NCI-H226 (cell line): ENCODE measurements at regions not wholly inside any gene's neighbourhood (a gene's known extent, or its start where the extent isn't known, plus 50 kb on each side); places are given as distances from the start of the nearest gene placed in this dataset.

Experiments
- DNase-seq: peaks from one replicate; pipeline ENCODE4 v3.0.0-alpha.2; 2015

- DNase-seq = no peak
Measured at GRCh38 chr1:81032374-81032773, 768.4 kb upstream of the ADGRL2 start.

- no peak for DNase-seq
Measured at GRCh38 chr1:81030441-81030840, 770.3 kb upstream of the ADGRL2 start.

- DNase-seq = no peak
Measured at GRCh38 chr1:81029266-81029665, 771.5 kb upstream of the ADGRL2 start.

- DNase-seq = no peak
Measured at GRCh38 chr1:81023187-81023724, 777.5 kb upstream of the ADGRL2 start.

- no peak for DNase-seq
Measured at GRCh38 chr1:81021134-81021533, 779.6 kb upstream of the ADGRL2 start.

- DNase-seq = no peak
Measured at GRCh38 chr1:81020506-81020905, 780.2 kb upstream of the ADGRL2 start.

GRCh38 chr1:81010126-81010525 is 790.6 kb upstream of the ADGRL2 start:
- no peak for DNase-seq

- no peak for DNase-seq
Measured at GRCh38 chr1:81008293-81008692, 792.4 kb upstream of the ADGRL2 start.

- DNase-seq = peak; percentile 51
Measured at GRCh38 chr1:81007024-81007423, 793.7 kb upstream of the ADGRL2 start.

- no peak for DNase-seq
Measured at GRCh38 chr1:81006502-81006901, 794.2 kb upstream of the ADGRL2 start.

- no peak for DNase-seq
Measured at GRCh38 chr1:81004011-81004410, 796.7 kb upstream of the ADGRL2 start.

GRCh38 chr1:80994934-80995333 is 805.8 kb upstream of the ADGRL2 start:
- peak; percentile 30 for DNase-seq

- no peak for DNase-seq
Measured at GRCh38 chr1:80994038-80994437, 806.7 kb upstream of the ADGRL2 start.

- no peak for DNase-seq
Measured at GRCh38 chr1:80993154-80993980, 807.4 kb upstream of the ADGRL2 start.

GRCh38 chr1:80989455-80989854 is 811.3 kb upstream of the ADGRL2 start:
- no peak for DNase-seq

- DNase-seq = no peak
Measured at GRCh38 chr1:80988926-80989325, 811.8 kb upstream of the ADGRL2 start.

- no peak for DNase-seq
Measured at GRCh38 chr1:80987824-80988223, 812.9 kb upstream of the ADGRL2 start.

GRCh38 chr1:80987106-80987505 is 813.6 kb upstream of the ADGRL2 start:
- DNase-seq = no peak

GRCh38 chr1:80982831-80983230 is 817.9 kb upstream of the ADGRL2 start:
- DNase-seq = no peak

GRCh38 chr1:80973101-80973500 is 827.6 kb upstream of the ADGRL2 start:
- no peak for DNase-seq

- no peak for DNase-seq
Measured at GRCh38 chr1:80966266-80966665, 834.5 kb upstream of the ADGRL2 start.

- no peak for DNase-seq
Measured at GRCh38 chr1:80962564-80962963, 838.2 kb upstream of the ADGRL2 start.

GRCh38 chr1:80961464-80962190 is 839.1 kb upstream of the ADGRL2 start:
- no peak for DNase-seq

- no peak for DNase-seq
Measured at GRCh38 chr1:80933346-80933745, 867.4 kb upstream of the ADGRL2 start.
